Body of pancreas (tissue), 4 donors: ENCODE measurements at regions not wholly inside any gene's neighbourhood (a gene's known extent, or its start where the extent isn't known, plus 50 kb on each side); places are given as distances from the start of the nearest gene placed in this dataset.

Source experiments
- POLR2A ChIP-seq, 3 donors: fragments of 450-650 bp; IDR thresholded peaks; one replicate each; pipeline ENCODE4 v1.6.1; 2016; ENCODE audit warnings: antibody characterized with exemption in 3 of 3, mild to moderate bottlenecking in 2 of 3
- TF ChIP-seq, protein P1 (sequence below), 7 experiments: fragments of 450-650 bp in 4 of 7; fragments of 200-600 bp in 3 of 7; sonication (generic) in 3 of 7; IDR thresholded peaks; one replicate each; pipeline ENCODE4 v1.5.1; 2016 to 2019; ENCODE audit warnings: antibody characterized with exemption in 7 of 7

DNA sequence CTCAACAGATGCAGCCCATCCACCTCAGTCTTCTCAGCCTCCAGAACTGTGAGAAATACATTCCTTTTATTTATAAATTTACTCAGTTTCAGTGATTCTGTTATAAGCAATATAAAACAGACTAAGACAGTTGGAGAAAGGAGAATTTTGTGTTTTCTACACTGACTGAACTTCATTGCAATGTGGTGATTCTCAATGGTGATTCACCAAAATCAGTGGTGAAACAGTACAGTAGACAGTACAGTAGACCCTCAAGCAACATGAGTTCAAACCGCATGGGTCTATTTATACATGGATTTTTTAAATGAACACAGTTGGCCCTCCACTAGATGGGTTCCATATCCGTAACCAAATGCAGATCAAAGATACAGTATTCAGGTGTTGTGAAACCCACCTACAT lies 403.1 kb upstream of the TGFBR2 start:
- TF ChIP-seq, protein P1, sequence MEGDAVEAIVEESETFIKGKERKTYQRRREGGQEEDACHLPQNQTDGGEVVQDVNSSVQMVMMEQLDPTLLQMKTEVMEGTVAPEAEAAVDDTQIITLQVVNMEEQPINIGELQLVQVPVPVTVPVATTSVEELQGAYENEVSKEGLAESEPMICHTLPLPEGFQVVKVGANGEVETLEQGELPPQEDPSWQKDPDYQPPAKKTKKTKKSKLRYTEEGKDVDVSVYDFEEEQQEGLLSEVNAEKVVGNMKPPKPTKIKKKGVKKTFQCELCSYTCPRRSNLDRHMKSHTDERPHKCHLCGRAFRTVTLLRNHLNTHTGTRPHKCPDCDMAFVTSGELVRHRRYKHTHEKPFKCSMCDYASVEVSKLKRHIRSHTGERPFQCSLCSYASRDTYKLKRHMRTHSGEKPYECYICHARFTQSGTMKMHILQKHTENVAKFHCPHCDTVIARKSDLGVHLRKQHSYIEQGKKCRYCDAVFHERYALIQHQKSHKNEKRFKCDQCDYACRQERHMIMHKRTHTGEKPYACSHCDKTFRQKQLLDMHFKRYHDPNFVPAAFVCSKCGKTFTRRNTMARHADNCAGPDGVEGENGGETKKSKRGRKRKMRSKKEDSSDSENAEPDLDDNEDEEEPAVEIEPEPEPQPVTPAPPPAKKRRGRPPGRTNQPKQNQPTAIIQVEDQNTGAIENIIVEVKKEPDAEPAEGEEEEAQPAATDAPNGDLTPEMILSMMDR (IDR thresholded peaks at IDR 0.05): no peak
- no peak for TF ChIP-seq POLR2A (IDR thresholded peaks at IDR 0.05)
